Spleen (tissue), 11 donors: ENCODE measurements at regions not wholly inside any gene's neighbourhood (a gene's known extent, or its start where the extent isn't known, plus 50 kb on each side); places are given as distances from the start of the nearest gene placed in this dataset.
"Not testable (repeated sequence)": the region's sequence is repeated elsewhere in the genome, so short reads cannot be mapped to it uniquely, and the experiment has no call there.

Experiments used
- DNase-seq: peaks from one replicate; pipeline ENCODE4 v3.0.0-alpha.2; 2020
- H3K27ac ChIP-seq, 8 donors: fragments of 200-600 bp; sonication (generic) in 7 of 8; 1 replicate in 4 of 8; 2 replicates in 4 of 8; pipeline versions ENCODE4 v1.5.0 to v1.8.0; 2016 to 2021; ENCODE audit warnings: inconsistent platforms in 4 of 8, mild to moderate bottlenecking in 4 of 8, moderate library complexity in 1 of 8
- H3K27me3 ChIP-seq, 7 donors: fragments of 200-600 bp; sonication (generic) in 6 of 7; replicated peaks in 1 of 7; 1 replicate in 4 of 7; 2 replicates in 3 of 7; pipeline versions ENCODE4 v1.5.0 to v1.8.0; 2016 to 2021; ENCODE audit warnings: inconsistent platforms in 3 of 7, mild to moderate bottlenecking in 1 of 7
- H3K36me3 ChIP-seq, 6 donors: fragments of 200-600 bp; sonication (generic) in 5 of 6; 1 replicate in 4 of 6; 2 replicates in 2 of 6; pipeline versions ENCODE4 v1.5.0 to v1.8.0; 2016 to 2021; ENCODE audit warnings: inconsistent platforms in 2 of 6
- H3K4me1 ChIP-seq, 6 donors: fragments of 200-600 bp; sonication (generic) in 5 of 6; 1 replicate in 3 of 6; 2 replicates in 3 of 6; pipeline versions ENCODE4 v1.5.0 to v1.8.0; 2016 to 2021; ENCODE audit warnings: inconsistent platforms in 3 of 6
- H3K4me3 ChIP-seq, 8 donors: fragments of 200-600 bp; sonication (generic) in 7 of 8; 1 replicate in 4 of 8; 2 replicates in 4 of 8; pipeline versions ENCODE4 v1.5.0 to v1.8.0; 2016 to 2021; ENCODE audit warnings: inconsistent platforms in 4 of 8, mild to moderate bottlenecking in 4 of 8, moderate library complexity in 2 of 8
- H3K9me3 ChIP-seq, 8 donors: fragments of 200-600 bp; sonication (generic) in 7 of 8; 1 replicate in 4 of 8; 2 replicates in 4 of 8; pipeline versions ENCODE4 v1.5.0 to v1.8.0; 2016 to 2021; ENCODE audit warnings: inconsistent platforms in 4 of 8
- POLR2A ChIP-seq, 3 donors: fragments of 450-650 bp; IDR thresholded peaks; one replicate each; pipeline ENCODE4 v1.5.1; 2017; ENCODE audit warnings: antibody characterized with exemption in 3 of 3, mild to moderate bottlenecking in 1 of 3
- POLR2AphosphoS5 ChIP-seq, 3 donors: sonication (generic); formaldehyde crosslinking; IDR thresholded peaks; one replicate each; pipeline ENCODE4 v1.5.1; 2017; ENCODE audit warnings: antibody characterized with exemption in 3 of 3
- WGBS, 5 donors: extraction: QIAGEN DNeasy Blood & Tissue Kit in 3 of 5; methylation state at CpG; one replicate each; pipeline versions ENCODE4 v1.1.5 to v1.1.7; 2013 to 2018; 5-methylcytosine and 5-hydroxymethylcytosine counted together
- intact Hi-C: fragments of 100-400 bp; cut with DNase I; formaldehyde crosslinking; loops from one replicate; pipeline ENCODE4 v1.15.0; 2023; ENCODE audit warnings: low total_unique reads
- TF ChIP-seq, protein P1 (sequence below), 11 experiments: fragments of 200-600 bp in 7 of 11; fragments of 450-650 bp in 4 of 11; sonication (generic) in 4 of 11; IDR thresholded peaks in 8 of 11; conservative IDR thresholded peaks in 3 of 11; 1 replicate in 7 of 11; 2 replicates in 4 of 11; pipeline versions ENCODE4 v1.4.0 to v1.8.0; 2016 to 2021; ENCODE audit warnings: antibody characterized with exemption in 11 of 11, inconsistent platforms in 4 of 11, mild to moderate bottlenecking in 1 of 11
- donor health status: healthy with polysubstance abuse.
- donor health status: DM: no; HTN: no; CAD: no; lungs with moderate emphysema.
- donor health status: DM: no; HTN: no; CAD: no.
- donor health status: Bipolar disorder and iron deficiency.
- donor health status: healthy.
- donor health status: DM: no; HTN: no; CAD: no.
- donor health status: DM: yes; HTN: yes; CAD: no.

DNA sequence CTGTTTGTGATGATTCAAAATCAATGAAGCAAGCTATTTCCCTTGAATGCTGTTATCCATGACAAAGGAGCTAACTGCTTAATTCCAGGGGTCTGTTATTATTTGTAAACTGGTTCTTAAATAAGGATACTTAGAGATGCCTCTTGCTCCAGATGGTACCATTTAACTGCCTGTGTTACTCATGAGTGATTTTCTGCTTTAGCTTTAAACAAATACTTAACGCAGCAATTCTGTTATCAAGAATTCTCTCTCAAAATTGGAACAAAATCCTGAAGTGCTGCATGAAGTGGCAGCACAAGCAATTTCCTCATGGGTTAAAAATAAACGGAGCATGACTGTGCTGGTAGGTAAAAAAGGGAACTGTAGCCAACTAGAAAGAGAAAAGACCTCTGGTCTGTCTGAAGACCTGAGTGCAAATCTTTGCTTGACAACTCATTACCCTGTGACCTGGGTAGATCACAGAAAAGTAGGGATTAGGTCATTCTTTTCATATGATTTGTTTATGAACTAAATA is 62.5 kb upstream of the GBE1 start:
- TF ChIP-seq POLR2A (IDR thresholded peaks at IDR 0.05) (no peak), POLR2AphosphoS5 (IDR thresholded peaks at IDR 0.05) (no peak)
- TF ChIP-seq, protein P1, sequence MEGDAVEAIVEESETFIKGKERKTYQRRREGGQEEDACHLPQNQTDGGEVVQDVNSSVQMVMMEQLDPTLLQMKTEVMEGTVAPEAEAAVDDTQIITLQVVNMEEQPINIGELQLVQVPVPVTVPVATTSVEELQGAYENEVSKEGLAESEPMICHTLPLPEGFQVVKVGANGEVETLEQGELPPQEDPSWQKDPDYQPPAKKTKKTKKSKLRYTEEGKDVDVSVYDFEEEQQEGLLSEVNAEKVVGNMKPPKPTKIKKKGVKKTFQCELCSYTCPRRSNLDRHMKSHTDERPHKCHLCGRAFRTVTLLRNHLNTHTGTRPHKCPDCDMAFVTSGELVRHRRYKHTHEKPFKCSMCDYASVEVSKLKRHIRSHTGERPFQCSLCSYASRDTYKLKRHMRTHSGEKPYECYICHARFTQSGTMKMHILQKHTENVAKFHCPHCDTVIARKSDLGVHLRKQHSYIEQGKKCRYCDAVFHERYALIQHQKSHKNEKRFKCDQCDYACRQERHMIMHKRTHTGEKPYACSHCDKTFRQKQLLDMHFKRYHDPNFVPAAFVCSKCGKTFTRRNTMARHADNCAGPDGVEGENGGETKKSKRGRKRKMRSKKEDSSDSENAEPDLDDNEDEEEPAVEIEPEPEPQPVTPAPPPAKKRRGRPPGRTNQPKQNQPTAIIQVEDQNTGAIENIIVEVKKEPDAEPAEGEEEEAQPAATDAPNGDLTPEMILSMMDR (IDR thresholded peaks at IDR 0.05 in 8 of 11, conservative IDR thresholded peaks at IDR 0.05 in 3 of 11), result no peak
- no peak for DNase-seq
- intact Hi-C loops, result no loop called here
- Histone ChIP-seq H3K4me1 (peaks cover 0 to 16% (median 5%) of the 10 kb centered on the region in 6 donors), H3K9me3 (peaks cover 0 to 6% (median 0%) of the 10 kb centered on the region in 8 donors), H3K4me3 (no peak overlapping the region), H3K27me3 (no peaks in the 10 kb centered on the region), H3K36me3 (no peaks in the 10 kb centered on the region), H3K27ac (peak overlapping the region in 2 of 8 donors; percentile 11 to 12)
- 7 to 14% (median 7%) methylated on average over 2 of the region's 2 CpGs for WGBS, 5 donors

DNA sequence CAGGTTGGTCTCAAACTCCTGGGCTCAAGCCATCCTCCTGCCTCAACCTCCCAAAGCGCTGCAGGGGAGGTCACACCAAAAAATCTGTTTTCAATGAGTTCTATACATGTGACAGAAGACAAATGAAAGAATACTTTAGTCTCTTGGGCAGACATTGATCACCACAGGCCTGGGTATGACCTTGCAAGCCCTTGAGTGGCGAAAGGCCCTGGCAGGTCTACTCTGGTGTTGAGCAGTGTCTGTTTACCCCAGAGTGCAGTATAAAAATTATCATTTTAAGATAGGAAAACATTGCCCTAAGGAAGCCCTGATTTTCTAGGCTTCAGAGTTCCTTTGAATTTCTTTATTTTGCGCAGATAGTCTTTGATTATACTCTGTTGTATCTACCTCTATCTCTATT is 61.6 kb upstream of the GBE1 start:
- DNase-seq, result no peak
- 89 to 97% (median 92%) methylated on average over 3 of the region's 3 CpGs for WGBS, 5 donors
- intact Hi-C loops, result no loop called here
- no peaks in the 10 kb centered on the region for H3K36me3 ChIP-seq
- peaks cover 0 to 6% (median 0%) of the 10 kb centered on the region in 8 donors for H3K9me3 ChIP-seq
- H3K27me3 ChIP-seq, result no peaks in the 10 kb centered on the region
- TF ChIP-seq, protein P1 (IDR thresholded peaks at IDR 0.05 in 8 of 11, conservative IDR thresholded peaks at IDR 0.05 in 3 of 11), result no peak
- H3K4me1 ChIP-seq, result peaks cover 0 to 16% (median 5%) of the 10 kb centered on the region in 6 donors
- H3K27ac ChIP-seq, result no peak overlapping the region
- no peak overlapping the region for H3K4me3 ChIP-seq

DNA sequence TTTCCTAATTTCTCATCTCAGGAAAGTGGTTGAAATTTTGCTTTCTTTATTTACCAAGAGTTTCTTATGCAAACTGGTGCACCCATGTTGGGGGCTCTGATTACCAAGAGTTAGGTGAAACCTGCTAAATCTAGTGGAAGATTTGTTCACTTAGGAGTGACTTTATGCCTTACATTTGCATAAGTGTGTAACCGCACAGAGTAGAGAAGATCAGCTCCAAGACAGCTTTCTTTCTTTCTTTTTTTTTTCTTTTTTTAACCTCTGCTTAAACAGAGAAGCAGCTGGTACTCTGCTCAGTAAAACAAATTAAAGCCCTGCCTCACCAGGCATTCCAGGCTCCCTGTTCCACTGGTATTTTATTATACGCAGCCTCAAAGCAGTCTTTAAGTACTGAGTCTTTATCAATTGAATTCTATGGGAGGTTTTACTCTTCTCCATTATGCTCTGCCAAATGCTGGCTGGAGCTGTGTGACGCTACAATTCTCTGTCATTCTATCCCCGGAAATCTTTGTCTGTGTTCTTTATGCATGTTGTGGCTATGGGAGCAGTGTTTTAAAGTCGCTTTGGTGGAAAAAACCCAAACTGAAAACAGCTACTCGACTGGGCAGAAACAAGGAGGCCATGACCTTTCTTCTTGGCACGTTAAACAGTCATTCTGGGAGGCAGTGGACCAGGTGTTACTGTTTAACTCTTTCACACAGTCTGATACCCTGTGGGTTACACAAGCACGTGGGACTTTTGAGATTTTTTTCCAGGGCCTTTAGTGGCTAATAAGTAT is 55.2 kb upstream of the GBE1 start:
- H3K9me3 ChIP-seq, result peaks cover 0 to 7% (median 0%) of the 10 kb centered on the region in 8 donors
- TF ChIP-seq POLR2AphosphoS5 (IDR thresholded peaks at IDR 0.05) (no peak), POLR2A (IDR thresholded peaks at IDR 0.05) (no peak)
- TF ChIP-seq, protein P1 (IDR thresholded peaks at IDR 0.05 in 8 of 11, conservative IDR thresholded peaks at IDR 0.05 in 3 of 11), result no peak
- H3K36me3 ChIP-seq, result no peaks in the 10 kb centered on the region
- no peak for DNase-seq
- H3K27ac ChIP-seq, result no peak overlapping the region
- no peak overlapping the region for H3K4me3 ChIP-seq
- intact Hi-C loops, result no loop called here
- WGBS, 5 donors, result 54 to 71% (median 62%) methylated on average over 8 of the region's 8 CpGs
- H3K4me1 ChIP-seq, result no peaks in the 10 kb centered on the region
- H3K27me3 ChIP-seq, result no peaks in the 10 kb centered on the region

DNA sequence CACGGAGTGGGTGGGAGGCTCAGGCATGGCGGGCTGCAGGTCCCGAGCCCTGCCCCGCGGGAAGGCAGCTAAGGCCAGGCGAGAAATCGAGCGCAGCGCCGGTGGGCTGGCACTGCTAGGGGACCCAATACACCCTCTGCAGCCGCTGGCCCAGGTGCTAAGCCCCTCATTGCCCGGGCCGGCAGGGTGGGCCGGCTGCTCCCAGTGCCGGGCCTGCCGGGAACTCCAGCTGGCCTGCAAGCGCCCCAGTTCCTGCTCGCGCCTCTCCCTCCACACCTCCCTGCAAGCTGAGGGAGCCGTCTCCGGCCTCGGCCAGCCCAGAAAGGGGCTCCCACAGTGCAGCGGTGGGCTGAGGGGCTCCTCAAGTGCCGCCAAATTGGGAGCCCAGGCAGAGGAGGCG is 50.7 kb upstream of the GBE1 start:
- H3K4me3 ChIP-seq, H3K9me3 ChIP-seq, H3K36me3 ChIP-seq, H3K27ac ChIP-seq, DNase-seq, H3K27me3 ChIP-seq, intact Hi-C loops, H3K4me1 ChIP-seq: not testable (repeated sequence)
- WGBS, 5 donors, result 87 to 97% (median 94%) methylated on average over 9 to 25 of the region's 25 CpGs
